Panc1 (cell line): ENCODE measurements at regions not wholly inside any gene's neighbourhood (a gene's known extent, or its start where the extent isn't known, plus 50 kb on each side); places are given as distances from the start of the nearest gene placed in this dataset.

Experiments
- ATAC-seq: fragments of 200-7000 bp; cut with Tn5 transposase; 2 replicates; pipeline ENCODE4 v1.9.1; 2020; ENCODE audit warnings: mild to moderate bottlenecking, moderate library complexity
- BruUV-seq: library from RNA; stranded (reverse); fragments of 400-500 nt; replicated peaks from 2 replicates; lab custom pipeline; 2021; lab: Mats Ljungman, UMichigan
- CTCF ChIA-PET: fragments of 300-600 bp; sonication (Branson Sonifier 250); formaldehyde crosslinking; loops from one replicate; lab custom pipeline; 2022; ENCODE audit warnings: antibody characterized with exemption; lab: Charles Lee
- POLR2A ChIA-PET: fragments of 300-600 bp; sonication (Branson Sonifier 250); formaldehyde crosslinking; loops from one replicate; lab custom pipeline; 2022; ENCODE audit warnings: antibody characterized with exemption; lab: Charles Lee
- DNase-seq: peaks from one replicate; pipeline ENCODE4 v3.0.0-alpha.2; 2010; ENCODE audit warnings: low read depth, low spot score
- H3K27ac ChIP-seq: 2 replicates; pipeline ENCODE4 v1.5.1; 2011; ENCODE audit warnings: mild to moderate bottlenecking, low read length, inconsistent platforms
- H3K27me3 ChIP-seq: fragments of 200-500 bp; sonication (Bioruptor generic); 2 replicates; pipeline ENCODE4 v1.6.0; 2014; ENCODE audit warnings: low read length, inconsistent platforms; ENCODE audit not compliant: control insufficient read depth, insufficient read depth
- H3K36me3 ChIP-seq: fragments of 200-500 bp; sonication (Bioruptor generic); 2 replicates; pipeline ENCODE4 v1.5.1; 2014; ENCODE audit warnings: inconsistent platforms, mild to moderate bottlenecking, low read length, moderate library complexity; ENCODE audit not compliant: control insufficient read depth, insufficient read depth
- H3K4me1 ChIP-seq: 2 replicates; pipeline ENCODE4 v1.5.1; 2011; ENCODE audit warnings: inconsistent platforms, mild to moderate bottlenecking, low read length, moderate library complexity; ENCODE audit not compliant: control insufficient read depth, insufficient read depth
- H3K4me3 ChIP-seq, 2 experiments: 2 replicates each; pipeline ENCODE4 v1.5.1; 2011 to 2012; ENCODE audit warnings: low read depth in 2 of 2, low read length in 2 of 2, mild to moderate bottlenecking in 2 of 2, inconsistent platforms in 1 of 2, moderate library complexity in 1 of 2
- H3K9me3 ChIP-seq: fragments of 200-500 bp; sonication (Bioruptor generic); 2 replicates; pipeline ENCODE4 v1.5.1; 2014; ENCODE audit warnings: low read depth, mild to moderate bottlenecking, inconsistent platforms, low read length, moderate library complexity; ENCODE audit not compliant: control insufficient read depth, insufficient read depth
- CTCF ChIP-seq: fragments of 450-650 bp; IDR thresholded peaks from 2 replicates; pipeline ENCODE4 v1.5.1; 2017; ENCODE audit warnings: mild to moderate bottlenecking
- POLR2AphosphoS5 ChIP-seq: IDR thresholded peaks from 2 replicates; pipeline ENCODE4 v1.6.1; 2012; ENCODE audit warnings: mild to moderate bottlenecking, low read depth, low read length, moderate library complexity
- REST ChIP-seq, 2 experiments: IDR thresholded peaks; 2 replicates each; pipeline ENCODE4 v1.6.1; 2011 to 2012; ENCODE audit warnings: low read depth in 2 of 2, control low read depth in 1 of 2, low read length in 1 of 2, mild to moderate bottlenecking in 1 of 2, moderate library complexity in 1 of 2; ENCODE audit not compliant: insufficient read depth in 1 of 2
- SIN3A ChIP-seq: IDR thresholded peaks from 2 replicates; pipeline ENCODE4 v1.6.1; 2012; ENCODE audit warnings: low read depth, mild to moderate bottlenecking, low read length, moderate library complexity, borderline replicate concordance; ENCODE audit not compliant: insufficient read depth
- TCF7L2 ChIP-seq: IDR thresholded peaks from 2 replicates; pipeline ENCODE4 v1.6.1; 2011; ENCODE audit warnings: mild to moderate bottlenecking, low read depth, low read length, inconsistent platforms
- in situ Hi-C: cut with HindIII; loops from 2 replicates; pipeline ENCODE4 v1.10.0; 2016; ENCODE audit warnings: low sequenced_read_pairs, low pct_unique_long_range_greater_than_20kb
- intact Hi-C: fragments of 100-400 bp; cut with micrococcal nuclease; formaldehyde crosslinking; loops from one replicate; pipeline ENCODE4 v1.10.0; 2022; ENCODE audit not compliant: unreplicated experiment

GRCh38 chr4:161256172-161256571, 907.6 kb downstream of the FSTL5 start:
- ChIA-PET POLR2A (no interaction called here), CTCF (no interaction called here)
- Histone ChIP-seq H3K4me1 (no peaks in the 10 kb centered on the region), H3K27ac (no peak overlapping the region), H3K4me3 (no peak overlapping the region), H3K27me3 (no peaks in the 10 kb centered on the region), H3K9me3 (no peaks in the 10 kb centered on the region), H3K36me3 (no peaks in the 10 kb centered on the region)
- no TSS peak for BruUV-seq
- intact Hi-C loops: loop anchor here (10.0 kb wide), 1 partner anchor 909 kb away; the partner anchor contains the start of gene FSTL5
- ATAC-seq: no peak
- in situ Hi-C loops: no loop called here
- no peak for DNase-seq
- TF ChIP-seq TCF7L2 (no peak), POLR2AphosphoS5 (no peak), CTCF (no peak), SIN3A (no peak), REST (IDR thresholded peaks at IDR 0.05; ENCODE audit: insufficient read depth in 1 of 2, low read depth in 2 of 2, low read length in 1 of 2) (no peak)

- ChIA-PET CTCF (no interaction called here), POLR2A (no interaction called here)
- intact Hi-C loops (loop anchor here (10.0 kb wide), 1 partner anchor 910 kb away; the partner anchor contains the start of gene FSTL5), in situ Hi-C loops (no loop called here)
- Histone ChIP-seq H3K4me3 (no peak overlapping the region), H3K9me3 (no peaks in the 10 kb centered on the region), H3K27me3 (no peaks in the 10 kb centered on the region), H3K27ac (no peak overlapping the region), H3K36me3 (no peaks in the 10 kb centered on the region), H3K4me1 (no peaks in the 10 kb centered on the region)
- no peak for TF ChIP-seq POLR2AphosphoS5
- TF ChIP-seq SIN3A: no peak
- no peak for TF ChIP-seq REST (IDR thresholded peaks at IDR 0.05; ENCODE audit: insufficient read depth in 1 of 2, low read depth in 2 of 2, low read length in 1 of 2)
- TF ChIP-seq TCF7L2: no peak
- no peak for TF ChIP-seq CTCF
- no TSS peak for BruUV-seq
- DNase-seq (no peak), ATAC-seq (no peak)
These were observed 909.4 kb downstream of the FSTL5 start for GRCh38 chr4:161254375-161254774.
